ENCODE measurements at regions not wholly inside any gene's neighbourhood (a gene's known extent, or its start where the extent isn't known, plus 50 kb on each side); places are given as distances from the start of the nearest gene placed in this dataset.
A peak's percentile ranks its signal among the peaks of the same experiment; 100 is the strongest.

DNA sequence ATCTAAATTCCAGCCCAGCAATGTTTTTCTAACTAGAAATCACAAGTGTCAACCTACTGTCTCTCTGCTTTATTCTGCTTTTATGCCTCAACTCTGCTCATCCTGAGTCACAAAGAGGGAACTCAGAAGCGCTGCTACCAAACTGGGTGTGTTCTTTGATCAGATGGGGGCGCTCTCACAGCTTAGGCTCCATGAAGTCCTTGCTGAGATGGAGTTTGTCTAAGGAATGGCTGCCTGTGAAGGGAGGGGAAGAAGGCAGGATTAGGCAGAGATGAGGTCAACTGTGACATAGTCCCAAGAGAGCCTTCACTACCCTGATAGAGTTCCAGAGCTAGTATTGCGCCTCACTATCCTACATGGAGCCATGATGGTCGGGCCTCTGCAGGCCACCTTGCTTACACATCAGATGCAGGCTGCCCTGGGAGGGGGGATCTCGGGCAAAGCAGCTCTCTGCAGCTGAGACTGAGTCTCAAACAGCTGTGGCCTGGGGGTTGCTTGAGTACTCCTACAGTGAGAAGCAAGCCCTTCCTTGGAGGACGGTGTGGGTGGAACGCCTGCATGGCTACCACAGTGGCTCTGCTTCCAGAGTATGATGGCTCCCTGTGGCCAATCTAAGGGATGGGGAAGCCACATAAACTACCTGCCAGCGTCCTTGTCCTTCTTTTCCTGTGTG, 219.9 kb downstream of the CCNG2 start:
- 59 to 69% methylated on average over 4 of the region's 8 CpGs for WGBS, 2 donors
- intact Hi-C loops (cut with DNase I) = no loop called here
- Histone ChIP-seq H3K4me1 (no peaks in the 10 kb centered on the region), H3K36me3 (no peaks in the 10 kb centered on the region), H3K27me3 (no peaks in the 10 kb centered on the region), H3K27ac (no peak overlapping the region), H3K9me3 (no peaks in the 10 kb centered on the region), H3K4me3 (no peak overlapping the region)
- DNase-seq = no peak
- TF ChIP-seq POLR2A (IDR thresholded peaks at IDR 0.05) = no peak
- TF ChIP-seq, protein P1, sequence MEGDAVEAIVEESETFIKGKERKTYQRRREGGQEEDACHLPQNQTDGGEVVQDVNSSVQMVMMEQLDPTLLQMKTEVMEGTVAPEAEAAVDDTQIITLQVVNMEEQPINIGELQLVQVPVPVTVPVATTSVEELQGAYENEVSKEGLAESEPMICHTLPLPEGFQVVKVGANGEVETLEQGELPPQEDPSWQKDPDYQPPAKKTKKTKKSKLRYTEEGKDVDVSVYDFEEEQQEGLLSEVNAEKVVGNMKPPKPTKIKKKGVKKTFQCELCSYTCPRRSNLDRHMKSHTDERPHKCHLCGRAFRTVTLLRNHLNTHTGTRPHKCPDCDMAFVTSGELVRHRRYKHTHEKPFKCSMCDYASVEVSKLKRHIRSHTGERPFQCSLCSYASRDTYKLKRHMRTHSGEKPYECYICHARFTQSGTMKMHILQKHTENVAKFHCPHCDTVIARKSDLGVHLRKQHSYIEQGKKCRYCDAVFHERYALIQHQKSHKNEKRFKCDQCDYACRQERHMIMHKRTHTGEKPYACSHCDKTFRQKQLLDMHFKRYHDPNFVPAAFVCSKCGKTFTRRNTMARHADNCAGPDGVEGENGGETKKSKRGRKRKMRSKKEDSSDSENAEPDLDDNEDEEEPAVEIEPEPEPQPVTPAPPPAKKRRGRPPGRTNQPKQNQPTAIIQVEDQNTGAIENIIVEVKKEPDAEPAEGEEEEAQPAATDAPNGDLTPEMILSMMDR (IDR thresholded peaks at IDR 0.05) = no peak

DNA sequence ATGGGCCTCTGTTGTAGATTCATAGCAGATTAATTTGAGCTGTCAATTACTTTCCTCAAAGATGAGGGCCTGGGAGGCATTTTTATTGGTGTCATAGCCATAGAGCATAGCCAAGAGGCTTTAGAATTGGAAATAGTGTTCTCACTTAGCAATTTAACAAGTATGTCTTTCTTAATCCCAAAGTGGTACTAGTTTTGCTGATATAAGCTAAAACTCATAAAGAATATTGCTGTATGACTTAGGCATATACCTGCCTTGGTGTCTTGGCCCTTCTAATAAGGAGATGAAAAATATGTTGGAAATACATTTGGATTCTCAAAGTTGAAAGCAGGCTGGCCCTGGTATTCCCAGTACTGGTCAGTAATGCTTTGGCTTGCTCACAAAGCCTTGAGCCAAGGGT, 221.5 kb upstream of the CXCL13 start:
- intact Hi-C loops (cut with DNase I) = loop anchor here (5.0 to 10.0 kb wide), 2 partner anchors 48 to 221 kb away; partner anchors contain the start of gene CXCL13
- DNase-seq = no peak
- H3K4me1 ChIP-seq = no peaks in the 10 kb centered on the region
- H3K4me3 ChIP-seq = no peak overlapping the region
- no peaks in the 10 kb centered on the region for H3K27me3 ChIP-seq
- TF ChIP-seq, protein P1 (IDR thresholded peaks at IDR 0.05) = no peak
- TF ChIP-seq POLR2A (IDR thresholded peaks at IDR 0.05) = no peak
- H3K9me3 ChIP-seq = no peaks in the 10 kb centered on the region
- no peaks in the 10 kb centered on the region for H3K36me3 ChIP-seq
- H3K27ac ChIP-seq = no peak overlapping the region

DNA sequence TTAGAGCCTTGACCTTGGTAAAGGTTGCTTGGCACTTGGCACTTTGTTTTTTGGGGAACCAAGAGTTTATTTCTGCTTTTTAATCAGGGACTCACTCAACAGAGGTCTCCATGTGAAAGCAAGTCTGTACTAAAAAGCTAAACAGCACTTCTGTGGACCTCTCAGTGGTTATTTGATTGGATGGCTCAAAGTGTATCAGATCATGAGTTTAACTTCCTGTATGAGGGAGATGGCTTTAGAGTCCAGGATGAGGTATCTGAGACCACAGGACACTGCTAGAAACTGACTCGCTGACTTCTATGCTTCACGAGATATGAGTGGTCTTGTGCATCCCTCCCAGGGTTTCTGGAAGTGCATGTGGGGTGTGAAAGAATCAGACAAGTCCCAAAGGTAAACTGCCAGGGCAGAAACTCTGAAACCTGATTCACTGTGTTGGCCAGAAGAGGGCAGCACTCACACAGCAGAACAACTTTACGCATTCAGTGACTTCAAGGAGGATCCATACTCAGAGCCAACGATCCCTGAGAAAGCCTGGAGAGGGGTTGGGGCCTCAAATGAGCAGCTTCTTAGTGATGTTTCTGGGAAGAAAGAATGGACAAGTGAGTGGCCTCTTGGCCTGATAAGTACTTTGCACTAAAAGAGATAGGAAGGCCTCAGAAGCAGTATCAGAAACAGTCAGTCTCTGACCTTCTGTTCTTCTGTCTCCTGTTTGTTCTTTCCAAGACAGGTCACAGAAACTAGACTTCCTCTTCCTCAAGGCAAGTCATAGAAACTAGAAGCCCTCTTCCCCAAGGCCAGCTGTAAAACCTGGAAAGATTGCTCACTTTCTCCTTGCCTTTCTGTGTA, 220.3 kb upstream of the CXCL13 start:
- TF ChIP-seq, protein P1 (IDR thresholded peaks at IDR 0.05) = peak; percentile 55 to 81 (median 76)
- no peak for TF ChIP-seq POLR2A (IDR thresholded peaks at IDR 0.05)
- no peak for DNase-seq
- no peak overlapping the region for H3K27ac ChIP-seq

DNA sequence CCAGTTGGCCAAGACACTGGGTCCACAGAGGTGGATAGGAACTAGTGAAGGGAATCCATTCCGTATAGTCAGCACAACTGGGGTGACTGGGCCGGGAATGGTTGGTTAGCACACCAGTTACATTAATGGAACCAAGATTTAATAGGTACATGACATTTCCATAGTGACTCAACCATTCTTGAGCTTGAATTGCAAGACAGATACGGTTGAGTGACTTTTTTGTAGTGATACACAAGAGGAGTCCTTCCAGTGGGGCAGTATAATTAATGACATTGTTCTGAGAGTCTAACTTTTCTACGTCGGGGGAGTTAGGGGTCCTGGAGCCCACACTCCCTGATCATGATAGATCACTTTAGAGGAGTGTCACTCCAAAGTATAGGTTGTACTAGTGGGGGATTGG, 211.6 kb upstream of the CXCL13 start:
- no peaks in the 10 kb centered on the region for H3K9me3 ChIP-seq
- H3K4me3 ChIP-seq = no peak overlapping the region
- no peak for DNase-seq
- TF ChIP-seq, protein P1 (IDR thresholded peaks at IDR 0.05) = no peak
- TF ChIP-seq POLR2A (IDR thresholded peaks at IDR 0.05) = no peak
- no peak overlapping the region for H3K27ac ChIP-seq
- 69 to 77% methylated on average over 5 of the region's 5 CpGs for WGBS, 2 donors
- H3K27me3 ChIP-seq = no peaks in the 10 kb centered on the region
- H3K4me1 ChIP-seq = no peaks in the 10 kb centered on the region
- intact Hi-C loops (cut with DNase I) = no loop called here
- H3K36me3 ChIP-seq = no peaks in the 10 kb centered on the region

More for the DNA sequence above, 220.3 kb upstream of the CXCL13 start:
- H3K4me1 ChIP-seq = no peaks in the 10 kb centered on the region
- no peak overlapping the region for H3K4me3 ChIP-seq
- no peaks in the 10 kb centered on the region for H3K36me3 ChIP-seq
- 0 to 5% methylated on average over 4 of the region's 4 CpGs for WGBS, 2 donors
- no peaks in the 10 kb centered on the region for H3K27me3 ChIP-seq
- no peaks in the 10 kb centered on the region for H3K9me3 ChIP-seq
- intact Hi-C loops (cut with DNase I) = loop anchor here (10.0 kb wide), 1 partner anchor 219 kb away; the partner anchor contains the start of gene CXCL13

DNA sequence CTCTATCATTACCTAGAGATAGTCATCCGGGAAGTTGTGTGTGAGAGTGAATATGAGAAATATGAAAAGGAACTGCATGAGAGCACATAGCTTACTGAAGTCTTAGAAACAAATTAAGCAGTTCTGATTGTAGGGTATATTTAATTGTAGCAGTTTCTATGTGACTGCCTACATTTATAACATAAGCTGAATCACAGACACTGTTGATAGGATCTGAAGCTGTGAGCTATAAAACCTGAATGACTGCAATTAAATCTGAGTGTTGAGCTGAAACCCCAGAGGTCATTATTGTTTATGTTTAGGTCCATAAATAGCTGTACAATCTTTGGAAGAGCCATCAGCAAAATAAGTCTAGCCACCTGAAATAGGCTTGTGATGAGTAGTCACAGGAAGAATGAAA, 210.1 kb upstream of the CXCL13 start:
- Histone ChIP-seq H3K4me3 (no peak overlapping the region), H3K36me3 (no peaks in the 10 kb centered on the region), H3K27me3 (peaks cover 0 to 5% (median 0%) of the 10 kb centered on the region in 4 donors), H3K27ac (no peak overlapping the region), H3K4me1 (no peaks in the 10 kb centered on the region), H3K9me3 (no peaks in the 10 kb centered on the region)
- TF ChIP-seq, protein P1 (IDR thresholded peaks at IDR 0.05) = no peak
- no peak for TF ChIP-seq POLR2A (IDR thresholded peaks at IDR 0.05)
- 55 to 74% methylated on average over 1 of the region's 1 CpG for WGBS, 2 donors
- no peak for DNase-seq
- intact Hi-C loops (cut with DNase I) = no loop called here

All from esophagus squamous epithelium (tissue), 5 donors.